ENCODE measurements at regions not wholly inside any gene's neighbourhood (a gene's known extent, or its start where the extent isn't known, plus 50 kb on each side); places are given as distances from the start of the nearest gene placed in this dataset.

- no peak for TF ChIP-seq CTCF (IDR thresholded peaks at IDR 0.05; ENCODE audit: poor library complexity, severe bottlenecking)
- TF ChIP-seq POLR2AphosphoS5 (IDR thresholded peaks at IDR 0.05), result no peak
- TF ChIP-seq SMC3 (conservative IDR thresholded peaks at IDR 0.05; ENCODE audit: poor library complexity), result no peak
- no peak for TF ChIP-seq TAF1 (IDR thresholded peaks at IDR 0.05; ENCODE audit: low read depth)
- TF ChIP-seq REST (IDR thresholded peaks at IDR 0.05; ENCODE audit: borderline replicate concordance), result no peak
- no peak for TF ChIP-seq MXI1 (conservative IDR thresholded peaks at IDR 0.05; ENCODE audit: poor library complexity, severe bottlenecking)
- no peak for TF ChIP-seq RAD21 (conservative IDR thresholded peaks at IDR 0.05)
- TF ChIP-seq EZH2 (IDR thresholded peaks at IDR 0.05; ENCODE audit: borderline replicate concordance, insufficient read depth, low read length, poor library complexity, severe bottlenecking), result no peak
- TF ChIP-seq EP300 (conservative IDR thresholded peaks at IDR 0.05; ENCODE audit: poor library complexity, severe bottlenecking), result no peak
Observed at GRCh38 chr13:111645198-111645597, 324.8 kb downstream of the TEX29 start.
